ENCODE measurements at regions not wholly inside any gene's neighbourhood (a gene's known extent, or its start where the extent isn't known, plus 50 kb on each side); places are given as distances from the start of the nearest gene placed in this dataset.

DNA sequence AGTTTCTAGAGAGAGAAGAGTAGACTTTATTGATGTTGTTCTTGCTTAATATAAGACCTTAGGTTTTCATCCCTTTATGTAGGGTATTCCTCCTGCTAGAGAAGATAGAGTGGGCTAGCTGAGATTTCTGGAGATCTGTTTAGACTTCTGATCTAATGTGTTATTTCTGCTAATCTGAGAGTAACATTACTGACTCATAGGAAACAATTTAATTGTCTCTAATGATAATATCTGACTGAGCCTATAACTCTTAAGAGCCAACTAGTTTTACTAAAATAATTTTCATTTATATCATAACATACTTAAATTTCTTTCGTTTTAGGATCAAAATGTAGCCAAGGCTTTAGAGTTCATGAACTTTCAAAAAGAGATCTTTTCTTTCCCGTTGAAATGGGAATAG, 618.7 kb upstream of the ZEB2 start:
- TF ChIP-seq, protein P1, sequence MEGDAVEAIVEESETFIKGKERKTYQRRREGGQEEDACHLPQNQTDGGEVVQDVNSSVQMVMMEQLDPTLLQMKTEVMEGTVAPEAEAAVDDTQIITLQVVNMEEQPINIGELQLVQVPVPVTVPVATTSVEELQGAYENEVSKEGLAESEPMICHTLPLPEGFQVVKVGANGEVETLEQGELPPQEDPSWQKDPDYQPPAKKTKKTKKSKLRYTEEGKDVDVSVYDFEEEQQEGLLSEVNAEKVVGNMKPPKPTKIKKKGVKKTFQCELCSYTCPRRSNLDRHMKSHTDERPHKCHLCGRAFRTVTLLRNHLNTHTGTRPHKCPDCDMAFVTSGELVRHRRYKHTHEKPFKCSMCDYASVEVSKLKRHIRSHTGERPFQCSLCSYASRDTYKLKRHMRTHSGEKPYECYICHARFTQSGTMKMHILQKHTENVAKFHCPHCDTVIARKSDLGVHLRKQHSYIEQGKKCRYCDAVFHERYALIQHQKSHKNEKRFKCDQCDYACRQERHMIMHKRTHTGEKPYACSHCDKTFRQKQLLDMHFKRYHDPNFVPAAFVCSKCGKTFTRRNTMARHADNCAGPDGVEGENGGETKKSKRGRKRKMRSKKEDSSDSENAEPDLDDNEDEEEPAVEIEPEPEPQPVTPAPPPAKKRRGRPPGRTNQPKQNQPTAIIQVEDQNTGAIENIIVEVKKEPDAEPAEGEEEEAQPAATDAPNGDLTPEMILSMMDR (conservative IDR thresholded peaks at IDR 0.05 in 1 of 2, IDR thresholded peaks at IDR 0.05 in 1 of 2; ENCODE audit: low read depth in 1 of 2, low read length in 2 of 2): no peak
- TF ChIP-seq EZH2 (IDR thresholded peaks at IDR 0.05; ENCODE audit: low read length, missing control alignments): no peak

Measured in fibroblast of lung (primary cell).